ENCODE measurements at regions not wholly inside any gene's neighbourhood (a gene's known extent, or its start where the extent isn't known, plus 50 kb on each side); places are given as distances from the start of the nearest gene placed in this dataset.

DNA sequence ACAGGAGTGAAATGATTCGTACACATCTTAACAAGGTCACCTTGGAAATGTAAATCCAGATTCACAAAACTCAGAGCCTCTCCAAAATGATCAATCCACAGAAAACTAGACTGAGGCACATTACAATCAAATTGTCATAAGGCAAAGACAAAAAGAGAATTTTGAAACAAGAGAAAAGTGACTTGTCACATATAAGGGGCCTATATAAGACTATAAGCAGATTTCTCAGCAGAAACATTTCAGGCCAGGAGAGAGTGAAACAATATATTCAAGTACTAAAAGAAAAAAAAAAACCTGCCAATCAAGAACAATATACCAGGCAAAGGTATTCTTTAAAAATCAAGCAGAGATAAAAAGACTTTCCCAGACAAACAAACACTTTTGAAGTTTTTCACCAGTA, 429.1 kb downstream of the BCAT1 start:
- dilution Hi-C loops (cut with MboI; ENCODE audit: extremely low pct_ligation_motif_present, low sequenced_read_pairs), result no loop called here
- H3K9me1 ChIP-seq (ENCODE audit: control insufficient read depth, extremely low read depth, insufficient read depth, low read length), result no peaks in the 10 kb centered on the region
- H3K36me3 ChIP-seq (ENCODE audit: control insufficient read depth in 2 of 2, extremely low read depth in 1 of 2, insufficient read depth in 2 of 2, low read length in 2 of 2), result no peaks in the 10 kb centered on the region
- no peaks in the 10 kb centered on the region for H3K27me3 ChIP-seq (ENCODE audit: control insufficient read depth, extremely low read depth, insufficient read depth, low read length)
- no peak overlapping the region for H3K27ac ChIP-seq (ENCODE audit: control insufficient read depth, insufficient read depth, low read length)
- H4K20me1 ChIP-seq (ENCODE audit: control insufficient read depth, extremely low read depth, insufficient read depth, low read length), result no peaks in the 10 kb centered on the region
- H3K9me3 ChIP-seq (ENCODE audit: control insufficient read depth, low read depth, low read length), result no peaks in the 10 kb centered on the region
- H3K4me2 ChIP-seq (ENCODE audit: control insufficient read depth, extremely low read depth, insufficient read depth, low read depth, low read length), result no peak overlapping the region
- H3K4me1 ChIP-seq (ENCODE audit: control insufficient read depth, extremely low read depth, insufficient read depth, low read length), result no peaks in the 10 kb centered on the region
- no peaks in the 10 kb centered on the region for H3K79me2 ChIP-seq (ENCODE audit: control insufficient read depth, insufficient read depth, low read length)
- no peak overlapping the region for H3K4me3 ChIP-seq (ENCODE audit: control insufficient read depth in 2 of 3, extremely low read depth in 1 of 3, insufficient read depth in 2 of 3, low read depth in 1 of 3, low read length in 3 of 3)
- DNase-seq (ENCODE audit: low read depth, low spot score), result no peak
- H2AFZ ChIP-seq (ENCODE audit: control insufficient read depth, low read length), result no peak overlapping the region
- no peak overlapping the region for H3K9ac ChIP-seq (ENCODE audit: control insufficient read depth, extremely low read depth, insufficient read depth, low read length)
- FAIRE-seq, result no peak
- TF ChIP-seq EZH2 (IDR thresholded peaks at IDR 0.05; ENCODE audit: low read length), result no peak
- TF ChIP-seq CTCF (optimal IDR thresholded peaks at IDR 0.05 in 1 of 3, IDR thresholded peaks at IDR 0.05 in 1 of 3, conservative IDR thresholded peaks at IDR 0.05 in 1 of 3; ENCODE audit: extremely low read depth in 1 of 3, insufficient read depth in 2 of 3, low read length in 3 of 3), result no peak

DNA sequence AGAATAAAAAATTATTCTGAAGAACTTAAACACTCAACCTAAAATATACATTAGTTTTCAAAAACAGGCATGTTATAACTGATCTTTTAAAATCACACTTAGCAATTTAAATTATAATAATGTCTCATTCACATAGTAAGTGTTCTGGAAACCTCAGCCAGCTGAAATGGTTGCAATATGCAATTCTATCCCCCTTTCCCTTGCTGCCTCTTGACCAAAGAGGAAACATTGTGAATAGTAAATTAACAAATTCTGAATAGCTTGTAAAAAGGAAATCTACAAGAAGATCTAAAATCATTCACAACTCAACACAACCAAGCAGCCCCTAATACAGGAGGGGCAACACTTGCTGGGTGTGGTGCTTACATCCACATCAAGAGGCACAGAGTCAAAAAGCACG, 431.9 kb downstream of the BCAT1 start:
- Histone ChIP-seq H3K9ac (ENCODE audit: control insufficient read depth, extremely low read depth, insufficient read depth, low read length) (no peak overlapping the region), H3K36me3 (ENCODE audit: control insufficient read depth in 2 of 2, extremely low read depth in 1 of 2, insufficient read depth in 2 of 2, low read length in 2 of 2) (no peaks in the 10 kb centered on the region), H3K27me3 (ENCODE audit: control insufficient read depth, extremely low read depth, insufficient read depth, low read length) (no peaks in the 10 kb centered on the region), H3K4me2 (ENCODE audit: control insufficient read depth, extremely low read depth, insufficient read depth, low read depth, low read length) (no peak overlapping the region), H3K4me1 (ENCODE audit: control insufficient read depth, extremely low read depth, insufficient read depth, low read length) (no peaks in the 10 kb centered on the region), H3K9me3 (ENCODE audit: control insufficient read depth, low read depth, low read length) (no peaks in the 10 kb centered on the region), H2AFZ (ENCODE audit: control insufficient read depth, low read length) (no peak overlapping the region), H4K20me1 (ENCODE audit: control insufficient read depth, extremely low read depth, insufficient read depth, low read length) (no peaks in the 10 kb centered on the region), H3K9me1 (ENCODE audit: control insufficient read depth, extremely low read depth, insufficient read depth, low read length) (no peaks in the 10 kb centered on the region), H3K4me3 (ENCODE audit: control insufficient read depth in 2 of 3, extremely low read depth in 1 of 3, insufficient read depth in 2 of 3, low read depth in 1 of 3, low read length in 3 of 3) (no peak overlapping the region), H3K27ac (ENCODE audit: control insufficient read depth, insufficient read depth, low read length) (no peak overlapping the region), H3K79me2 (ENCODE audit: control insufficient read depth, insufficient read depth, low read length) (no peaks in the 10 kb centered on the region)
- TF ChIP-seq CTCF (optimal IDR thresholded peaks at IDR 0.05 in 1 of 3, IDR thresholded peaks at IDR 0.05 in 1 of 3, conservative IDR thresholded peaks at IDR 0.05 in 1 of 3; ENCODE audit: extremely low read depth in 1 of 3, insufficient read depth in 2 of 3, low read length in 3 of 3) (no peak), EZH2 (IDR thresholded peaks at IDR 0.05; ENCODE audit: low read length) (no peak)
- FAIRE-seq, result no peak
- dilution Hi-C loops (cut with MboI; ENCODE audit: extremely low pct_ligation_motif_present, low sequenced_read_pairs), result no loop called here
- DNase-seq (ENCODE audit: low read depth, low spot score), result no peak

All from keratinocyte (primary cell).